ENCODE measurements at regions not wholly inside any gene's neighbourhood (a gene's known extent, or its start where the extent isn't known, plus 50 kb on each side); places are given as distances from the start of the nearest gene placed in this dataset.

GRCh38 chr3:24764236-24764915 lies 269.7 kb upstream of the THRB start:
- no peak for TF ChIP-seq POLR2A (IDR thresholded peaks at IDR 0.05)
- no peak for TF ChIP-seq CTCF (IDR thresholded peaks at IDR 0.05)
